CMK (cell line): ENCODE measurements at regions not wholly inside any gene's neighbourhood (a gene's known extent, or its start where the extent isn't known, plus 50 kb on each side); places are given as distances from the start of the nearest gene placed in this dataset.
A peak's percentile ranks its signal among the peaks of the same experiment; 100 is the strongest.
"Not testable (repeated sequence)": the region's sequence is repeated elsewhere in the genome, so short reads cannot be mapped to it uniquely, and the experiment has no call there.

ENCODE experiments used
- DNase-seq: peaks from one replicate; pipeline ENCODE4 v3.0.0-alpha.2; 2010; ENCODE audit warnings: low read depth

DNA sequence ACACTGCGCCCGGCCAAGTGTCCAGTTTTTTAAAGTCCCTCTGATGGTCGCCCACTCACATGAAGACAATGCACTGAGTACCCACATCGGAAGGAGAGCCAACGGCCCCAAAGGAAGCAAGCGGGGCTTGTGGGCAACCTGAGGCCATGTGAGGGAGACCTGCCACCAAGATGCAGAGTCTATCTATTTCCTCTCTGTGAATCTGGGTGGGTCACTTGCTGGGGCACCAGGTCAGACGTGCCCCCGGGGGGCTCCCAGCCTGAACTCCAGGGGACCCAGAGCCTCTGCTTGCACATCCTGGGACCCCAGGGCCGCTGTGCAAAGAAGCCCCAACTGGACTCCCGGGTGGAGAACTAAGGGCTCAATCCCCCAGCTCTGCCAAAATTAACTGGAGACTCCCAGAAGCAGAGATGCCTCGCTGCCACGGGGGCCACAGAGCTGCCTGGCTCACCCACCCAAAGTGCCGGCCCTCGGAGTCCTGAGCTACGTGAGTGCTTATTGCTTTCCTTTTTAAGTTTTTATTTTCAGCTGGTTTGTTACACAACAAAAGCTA, 106.4 kb downstream of the BRD1 start:
- no peak for DNase-seq

DNA sequence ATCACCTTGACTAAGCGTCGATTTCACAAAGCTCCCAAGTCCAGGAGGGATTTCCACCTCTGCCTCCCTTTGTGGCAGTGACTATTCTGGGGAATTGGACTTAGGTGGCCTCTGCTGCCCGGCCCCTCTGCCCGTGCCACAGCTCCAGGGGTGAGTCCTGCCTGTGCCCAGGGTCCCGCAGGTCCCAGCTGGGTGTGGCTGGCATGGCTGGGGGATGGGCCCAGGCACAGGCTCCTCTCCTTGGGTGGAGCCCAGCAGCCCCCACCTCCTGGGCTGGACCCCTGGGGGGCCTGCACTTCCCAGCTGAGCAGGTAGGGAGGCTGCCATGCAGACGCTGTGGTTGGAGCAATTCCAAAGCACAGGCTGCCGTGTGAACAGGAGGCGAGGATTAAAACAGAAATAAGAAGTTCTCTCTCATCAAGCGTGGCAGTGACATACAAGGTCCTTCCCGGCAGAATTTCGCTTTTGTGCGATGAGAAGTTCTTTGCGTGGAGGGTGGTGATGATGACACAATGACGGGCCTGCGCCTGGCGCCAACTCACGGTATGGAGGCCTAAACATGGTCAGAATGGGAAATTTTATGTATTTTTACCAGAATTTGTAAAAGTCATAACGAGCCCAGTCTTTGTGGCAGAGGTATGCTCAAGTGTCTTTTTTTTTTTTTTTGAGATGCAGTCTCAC, 107.3 kb downstream of the BRD1 start:
- no peak for DNase-seq

GRCh38 chr22:49719046-49719445, 108.6 kb downstream of the BRD1 start:
- no peak for DNase-seq

- DNase-seq = no peak
Measured at GRCh38 chr22:49718396-49718795, 109.3 kb downstream of the BRD1 start.

DNA sequence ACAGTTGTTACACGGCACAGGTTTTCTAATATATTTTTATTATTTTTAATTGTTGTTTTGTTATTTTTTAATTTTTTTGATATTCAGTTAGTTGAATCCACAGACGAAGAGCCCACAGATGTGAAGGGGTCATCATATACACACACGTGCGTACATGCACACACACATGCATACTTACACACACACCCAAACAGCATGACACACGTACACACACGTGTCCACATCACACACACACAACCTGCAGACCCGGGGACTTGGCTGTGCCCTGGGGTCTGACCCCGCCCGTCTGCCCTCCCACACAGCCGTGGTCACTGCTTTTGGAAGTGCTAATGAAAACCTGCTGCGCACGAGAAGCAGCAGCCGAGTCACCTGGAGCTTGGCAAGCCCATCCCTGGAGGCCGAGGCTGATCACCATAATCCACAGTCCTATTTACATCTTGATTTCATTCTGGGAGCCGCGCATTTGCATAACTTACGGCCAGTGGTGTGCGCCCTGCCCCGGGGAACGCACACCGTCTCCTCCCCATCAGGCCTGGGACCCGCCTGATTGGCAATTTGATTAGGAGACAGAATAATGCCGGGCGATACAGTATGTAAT, 110.3 kb downstream of the BRD1 start:
- no peak for DNase-seq

DNA sequence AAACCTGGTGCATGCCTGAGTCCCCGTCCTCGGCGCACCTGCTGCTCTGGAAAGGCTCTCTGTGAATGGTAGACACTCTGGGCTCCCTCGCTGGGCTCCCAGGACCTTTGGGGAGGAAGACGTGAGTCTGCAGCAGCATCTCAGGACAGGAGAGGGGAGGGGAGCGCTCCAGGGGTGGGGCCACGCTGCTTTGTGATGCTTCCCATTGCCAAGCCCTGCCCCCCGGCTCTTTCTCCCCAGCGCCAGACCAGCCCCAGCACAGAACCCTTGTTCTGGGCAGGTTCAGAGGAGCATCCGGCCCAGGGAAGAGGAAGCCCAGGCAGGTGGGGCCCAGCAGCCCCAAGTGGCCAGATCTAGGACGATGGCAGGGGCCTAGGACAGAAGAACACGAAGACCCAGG, 111.2 kb downstream of the BRD1 start:
- DNase-seq = no peak

- DNase-seq = no peak
Measured at GRCh38 chr22:49715450-49715849, 112.2 kb downstream of the BRD1 start.

GRCh38 chr22:49713003-49713402, 114.7 kb downstream of the BRD1 start:
- no peak for DNase-seq

DNA sequence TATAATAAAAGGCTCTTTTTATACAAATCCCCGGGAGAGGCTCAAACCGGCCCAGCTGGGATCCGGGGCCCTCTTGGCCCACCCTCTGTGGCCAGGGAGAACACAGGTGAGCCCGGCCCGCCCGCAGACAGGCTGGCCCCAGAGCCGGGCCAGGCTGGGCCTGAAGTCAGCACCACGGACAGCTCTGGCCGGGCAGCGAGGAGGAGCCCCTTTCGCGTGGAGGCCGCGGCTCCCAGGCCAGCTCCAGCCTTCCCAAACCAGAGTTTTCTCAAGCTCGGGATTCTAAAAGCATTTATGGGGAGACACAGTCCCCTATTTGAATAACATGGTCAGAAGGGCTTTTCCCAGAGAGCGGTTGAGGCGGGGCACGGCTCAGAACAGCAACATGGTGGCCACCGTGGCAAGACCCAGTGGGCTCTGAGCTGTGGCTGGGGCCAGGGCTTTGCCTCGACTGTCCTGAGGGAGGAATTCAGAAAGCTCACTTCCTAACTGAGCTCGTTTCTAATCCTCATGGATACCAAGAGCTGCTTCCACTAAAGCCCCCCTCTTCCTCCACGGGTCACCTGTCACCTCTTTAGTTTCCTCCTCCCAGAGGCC, 115.4 kb downstream of the BRD1 start:
- DNase-seq = no peak

DNA sequence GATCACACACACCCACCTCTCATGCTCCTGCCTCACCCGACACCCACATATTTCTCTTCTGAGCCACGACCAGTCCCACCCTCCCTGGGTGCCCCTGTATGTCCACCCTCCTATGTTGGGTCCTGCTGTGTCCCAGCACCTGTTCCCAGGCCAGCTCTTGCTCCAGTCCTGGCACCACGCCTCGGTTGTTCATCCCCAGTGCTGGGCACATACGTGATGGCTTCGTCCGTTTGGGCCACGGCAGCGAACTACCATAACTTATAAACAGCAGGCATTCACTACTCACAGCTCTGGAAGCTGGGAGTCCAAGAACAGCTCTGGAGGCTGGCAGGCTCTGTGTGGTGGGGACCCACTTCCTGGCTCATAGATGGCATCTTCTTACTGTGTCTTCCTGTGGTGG, 116.9 kb downstream of the BRD1 start:
- DNase-seq = no peak

DNA sequence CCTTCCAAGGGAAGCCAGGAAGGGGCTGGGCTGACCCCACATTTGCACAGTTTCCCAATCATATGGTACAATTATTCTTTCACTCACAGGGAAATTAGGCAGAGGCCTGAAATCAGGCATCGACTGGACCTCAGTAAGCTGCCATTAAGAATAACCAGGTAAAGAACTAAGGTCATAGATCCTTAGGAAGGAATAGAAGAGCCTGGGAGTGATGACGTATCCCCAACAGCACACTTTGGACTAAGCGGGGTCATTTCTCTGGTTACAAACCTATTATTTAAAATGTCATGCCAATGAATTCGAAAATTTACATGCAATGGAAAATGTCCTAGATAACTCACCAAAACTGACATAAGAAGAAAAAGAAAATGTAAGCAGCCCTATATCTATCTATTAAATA, 118.2 kb downstream of the BRD1 start:
- no peak for DNase-seq

GRCh38 chr22:49705972-49706352, 121.7 kb downstream of the BRD1 start:
- no peak for DNase-seq

GRCh38 chr22:49705216-49705971, 122.3 kb downstream of the BRD1 start:
- peak; percentile 66 for DNase-seq

GRCh38 chr22:49704345-49705215, 123.1 kb downstream of the BRD1 start:
- peak; percentile 76 for DNase-seq

- no peak for DNase-seq
Measured at GRCh38 chr22:49703990-49704344, 123.7 kb downstream of the BRD1 start.

DNA sequence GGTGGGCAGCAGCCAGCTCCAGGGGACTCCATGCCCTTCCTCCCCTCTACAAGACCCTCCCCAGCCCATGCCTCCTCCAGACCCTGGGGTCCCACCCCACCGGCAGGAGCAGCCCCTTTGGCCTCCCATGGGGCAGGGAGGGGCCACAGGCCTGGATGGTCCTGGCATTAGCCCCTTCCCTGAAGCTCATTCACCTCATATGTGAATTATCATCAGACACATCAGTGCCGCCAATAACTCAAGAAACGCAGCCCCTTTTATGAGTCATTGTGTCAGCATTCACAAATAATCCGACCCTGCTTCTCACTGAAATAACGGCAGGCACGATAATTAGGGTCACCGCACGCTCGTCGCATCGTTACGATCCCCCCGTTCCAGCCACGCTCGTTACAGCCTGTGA, 124.2 kb downstream of the BRD1 start:
- no peak for DNase-seq

DNA sequence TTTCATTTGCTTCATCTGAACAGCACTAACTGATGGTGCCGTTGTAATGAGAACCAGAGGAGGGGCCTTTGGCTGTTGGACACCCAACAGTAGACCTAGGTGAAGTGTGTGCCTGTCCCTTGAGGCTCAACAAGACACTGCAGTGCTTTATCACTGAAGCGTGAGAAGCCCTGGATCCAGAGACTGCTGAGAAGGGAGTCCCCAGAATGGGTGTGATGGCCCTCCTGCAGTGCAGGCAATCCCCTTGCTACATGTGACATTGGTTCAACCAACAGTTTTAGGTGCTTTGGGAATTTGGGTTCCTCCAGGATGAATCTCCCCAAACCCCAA, 125.6 kb downstream of the BRD1 start:
- DNase-seq = no peak

DNA sequence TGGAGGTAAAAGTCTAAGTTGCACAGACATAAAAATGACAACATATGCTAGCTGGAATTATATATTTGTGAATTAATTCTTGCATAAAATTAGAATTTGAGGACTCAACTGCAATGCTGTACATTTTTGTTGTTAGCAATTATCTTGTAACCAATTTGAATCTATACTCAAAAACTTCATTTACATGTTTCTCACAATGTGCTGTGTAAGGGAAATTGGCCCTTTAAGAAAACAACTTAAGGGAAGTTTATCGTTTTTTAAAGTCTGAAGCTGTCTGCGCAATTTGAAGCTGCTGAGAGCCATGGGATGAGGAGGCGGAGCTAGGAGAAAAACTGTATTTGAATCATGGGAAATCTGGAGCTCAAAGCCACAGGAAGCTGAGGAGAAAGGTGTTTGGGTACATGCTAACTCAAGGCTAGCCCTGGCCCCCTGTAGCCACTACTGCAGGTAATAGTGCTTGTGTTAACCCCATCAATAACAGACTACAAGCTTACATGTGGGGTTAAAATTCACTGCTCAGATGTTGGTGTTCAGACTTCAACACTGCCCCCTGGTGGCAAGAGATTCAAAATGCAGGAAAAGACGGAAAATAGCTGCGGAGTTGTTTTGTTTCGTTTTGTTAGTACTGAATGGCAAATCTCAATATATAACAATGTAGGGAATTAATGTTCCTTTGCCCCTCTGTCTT, 126.1 kb downstream of the BRD1 start:
- no peak for DNase-seq

DNA sequence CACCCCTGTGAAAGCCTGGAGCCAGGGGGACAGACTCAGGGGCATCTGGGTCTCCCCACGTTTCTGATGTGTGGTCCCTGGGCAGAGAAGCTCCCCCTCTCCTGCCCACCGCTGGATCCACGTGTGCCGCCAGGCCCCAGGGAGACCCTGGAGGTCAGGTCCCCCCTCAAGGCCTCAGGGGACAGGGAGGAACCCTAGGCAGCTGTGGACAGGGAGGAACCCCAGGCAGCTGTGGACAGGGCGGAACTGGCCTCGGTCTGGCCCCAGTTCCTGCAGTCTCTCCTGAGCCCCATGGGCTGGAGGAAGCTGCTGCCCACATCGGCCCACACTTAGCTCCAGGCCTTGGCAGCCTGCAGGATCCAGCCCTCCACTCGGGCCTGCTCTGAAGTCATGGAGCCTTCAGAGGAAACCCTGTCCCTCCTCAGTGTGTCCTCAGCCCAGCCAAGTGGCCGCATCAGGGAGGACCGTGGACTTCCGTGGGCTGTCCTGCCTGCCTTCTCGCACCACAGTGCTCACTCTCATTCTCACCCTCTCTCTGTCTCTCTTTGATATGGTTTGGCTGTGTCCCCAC, 127.7 kb downstream of the BRD1 start:
- DNase-seq = no peak

DNA sequence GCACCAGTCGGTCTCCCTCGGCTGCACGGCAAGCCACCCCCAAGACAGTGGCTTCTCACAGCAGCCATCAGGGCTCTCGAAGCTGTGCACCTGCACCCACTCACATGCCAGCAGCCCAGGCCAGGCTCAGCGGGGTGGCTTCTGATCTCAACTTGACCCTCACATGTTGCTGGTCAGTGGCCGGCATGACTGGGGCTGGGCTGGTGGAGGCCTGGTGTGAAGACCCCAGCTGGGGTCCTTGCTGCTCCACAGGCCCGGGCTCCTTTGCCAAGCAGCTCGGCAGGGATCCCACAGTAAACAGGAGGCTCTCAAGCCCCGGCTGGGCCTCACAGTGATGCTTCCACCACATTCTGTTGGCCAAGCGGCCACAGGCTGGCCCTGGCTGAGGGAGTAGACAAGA, 128.2 kb downstream of the BRD1 start:
- no peak for DNase-seq

DNA sequence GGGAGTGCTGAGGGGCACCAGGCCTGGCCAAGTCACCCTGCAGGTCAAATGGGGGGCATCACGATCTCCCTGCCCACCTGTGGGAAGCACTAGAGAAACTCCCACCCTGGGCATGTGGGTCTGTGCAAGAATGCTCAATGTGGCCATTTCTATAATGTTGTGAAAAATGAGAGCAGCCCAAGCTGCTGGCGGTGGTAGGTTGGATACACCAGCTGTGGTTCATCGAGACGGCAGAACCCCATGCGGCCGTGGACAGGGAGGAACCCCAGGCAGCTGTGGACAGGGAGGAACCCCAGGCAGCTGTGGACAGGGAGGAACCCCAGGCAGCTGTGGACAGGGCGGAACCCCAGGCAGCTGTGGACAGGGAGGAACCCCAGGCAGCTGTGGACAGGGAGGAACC, 129.1 kb downstream of the BRD1 start:
- DNase-seq = not testable (repeated sequence)
